ENCODE measurements at regions not wholly inside any gene's neighbourhood (a gene's known extent, or its start where the extent isn't known, plus 50 kb on each side); places are given as distances from the start of the nearest gene placed in this dataset.

DNA sequence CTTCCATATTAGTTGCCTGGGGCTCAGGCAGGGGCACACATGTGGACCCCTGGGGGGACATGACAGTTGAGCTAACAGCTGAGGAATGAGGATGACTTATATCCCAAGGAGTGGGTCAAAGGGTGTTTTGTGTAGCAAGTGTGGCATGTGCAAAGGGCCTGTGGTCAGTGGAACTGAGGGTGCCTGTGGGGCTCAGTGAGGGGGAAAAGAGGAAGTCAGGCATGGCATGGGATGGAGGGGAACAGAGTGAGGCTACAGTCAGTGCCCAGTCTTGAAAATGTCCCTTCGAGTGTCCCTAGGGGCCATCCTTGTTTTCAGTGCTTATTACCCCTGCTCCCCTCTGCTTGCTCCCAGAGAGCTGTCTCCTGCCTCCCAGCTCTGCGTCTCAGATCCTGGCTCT is 64.3 kb upstream of the CD99 start:
- Histone ChIP-seq H3K9me3 (ENCODE audit: control extremely low read depth in 1 of 3, control insufficient read depth in 2 of 3, insufficient read depth in 1 of 3, low read length in 2 of 3) (peaks cover 9 to 32% (median 15%) of the 10 kb centered on the region in 3 donors), H2AFZ (ENCODE audit: insufficient read depth, low read depth, low read length, poor library complexity, severe bottlenecking) (no peak overlapping the region)

GRCh38 chrX:2620576-2620975 is 70.5 kb upstream of the CD99 start:
- Histone ChIP-seq H3K27ac (ENCODE audit: low read length in 2 of 2) (no peak overlapping the region), H3K79me2 (ENCODE audit: control insufficient read depth, insufficient read depth, low read length) (no peaks in the 10 kb centered on the region), H3K36me3 (replicated peaks in 1 of 2; ENCODE audit: control extremely low read depth in 1 of 2, control insufficient read depth in 1 of 2, extremely low read depth in 1 of 2, insufficient read depth in 2 of 2, low read length in 1 of 2) (peaks cover 9 to 39% of the 10 kb centered on the region in 2 experiments), H4K20me1 (ENCODE audit: control insufficient read depth, insufficient read depth, low read length, poor library complexity, severe bottlenecking) (no peaks in the 10 kb centered on the region), H3K4me1 (ENCODE audit: control insufficient read depth in 2 of 2, insufficient read depth in 2 of 2, low read length in 2 of 2) (peaks cover 0 to 2% of the 10 kb centered on the region in 2 donors), H3K9ac (ENCODE audit: low read length) (no peak overlapping the region), H3K27me3 (replicated peaks in 1 of 4; ENCODE audit: control extremely low read depth in 1 of 4, control insufficient read depth in 3 of 4, insufficient read depth in 4 of 4, low read length in 3 of 4) (no peaks in the 10 kb centered on the region), H3K9me3 (ENCODE audit: control extremely low read depth in 1 of 3, control insufficient read depth in 2 of 3, insufficient read depth in 1 of 3, low read length in 2 of 3) (no peaks in the 10 kb centered on the region), H2AFZ (ENCODE audit: insufficient read depth, low read depth, low read length, poor library complexity, severe bottlenecking) (no peak overlapping the region), H3K4me2 (replicated peaks; ENCODE audit: low read depth, low read length, poor library complexity, severe bottlenecking) (no peak overlapping the region), H3K4me3 (ENCODE audit: control extremely low read depth in 1 of 5, extremely low read depth in 1 of 5, insufficient read depth in 1 of 5, low read depth in 2 of 5, low read length in 4 of 5) (no peak overlapping the region)
- DNase-seq = no peak
- CTCF ChIA-PET = no interaction called here
- no peak for ATAC-seq (ENCODE audit: low read depth)
- Mint-ChIP-seq H3K27me3 (no peaks in the 10 kb centered on the region), H3K27ac (no peak overlapping the region), H3K4me1 (peaks cover 7% of the 10 kb centered on the region), H3K9me3 (ENCODE audit: insufficient read depth) (no peaks in the 10 kb centered on the region), H3K4me3 (no peak overlapping the region)
- no CpG with 5 or more reads among the region's 3 CpGs for WGBS (ENCODE audit: insufficient coverage)
- TF ChIP-seq, protein P1, sequence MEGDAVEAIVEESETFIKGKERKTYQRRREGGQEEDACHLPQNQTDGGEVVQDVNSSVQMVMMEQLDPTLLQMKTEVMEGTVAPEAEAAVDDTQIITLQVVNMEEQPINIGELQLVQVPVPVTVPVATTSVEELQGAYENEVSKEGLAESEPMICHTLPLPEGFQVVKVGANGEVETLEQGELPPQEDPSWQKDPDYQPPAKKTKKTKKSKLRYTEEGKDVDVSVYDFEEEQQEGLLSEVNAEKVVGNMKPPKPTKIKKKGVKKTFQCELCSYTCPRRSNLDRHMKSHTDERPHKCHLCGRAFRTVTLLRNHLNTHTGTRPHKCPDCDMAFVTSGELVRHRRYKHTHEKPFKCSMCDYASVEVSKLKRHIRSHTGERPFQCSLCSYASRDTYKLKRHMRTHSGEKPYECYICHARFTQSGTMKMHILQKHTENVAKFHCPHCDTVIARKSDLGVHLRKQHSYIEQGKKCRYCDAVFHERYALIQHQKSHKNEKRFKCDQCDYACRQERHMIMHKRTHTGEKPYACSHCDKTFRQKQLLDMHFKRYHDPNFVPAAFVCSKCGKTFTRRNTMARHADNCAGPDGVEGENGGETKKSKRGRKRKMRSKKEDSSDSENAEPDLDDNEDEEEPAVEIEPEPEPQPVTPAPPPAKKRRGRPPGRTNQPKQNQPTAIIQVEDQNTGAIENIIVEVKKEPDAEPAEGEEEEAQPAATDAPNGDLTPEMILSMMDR (IDR thresholded peaks at IDR 0.05) = no peak
- no peak for TF ChIP-seq EZH2 (IDR thresholded peaks at IDR 0.05; ENCODE audit: borderline replicate concordance, insufficient read depth, low read depth, low read length, poor library complexity, severe bottlenecking)
- intact Hi-C loops (cut with micrococcal nuclease) = loop anchor here (10.0 kb wide), 1 partner anchor 1376 kb away; no protein-coding TSS in a partner anchor
- POLR2A ChIA-PET = no interaction called here

More for the DNA sequence above, 64.3 kb upstream of the CD99 start:
- Histone ChIP-seq H3K27me3 (replicated peaks in 1 of 4; ENCODE audit: control extremely low read depth in 1 of 4, control insufficient read depth in 3 of 4, insufficient read depth in 4 of 4, low read length in 3 of 4) (no peaks in the 10 kb centered on the region), H3K36me3 (replicated peaks in 1 of 2; ENCODE audit: control extremely low read depth in 1 of 2, control insufficient read depth in 1 of 2, extremely low read depth in 1 of 2, insufficient read depth in 2 of 2, low read length in 1 of 2) (peaks cover 12 to 21% of the 10 kb centered on the region in 2 experiments), H3K27ac (ENCODE audit: low read length in 2 of 2) (no peak overlapping the region), H3K4me3 (ENCODE audit: control extremely low read depth in 1 of 5, extremely low read depth in 1 of 5, insufficient read depth in 1 of 5, low read depth in 2 of 5, low read length in 4 of 5) (no peak overlapping the region), H4K20me1 (ENCODE audit: control insufficient read depth, insufficient read depth, low read length, poor library complexity, severe bottlenecking) (no peaks in the 10 kb centered on the region), H3K79me2 (ENCODE audit: control insufficient read depth, insufficient read depth, low read length) (no peaks in the 10 kb centered on the region), H3K9ac (ENCODE audit: low read length) (no peak overlapping the region), H3K4me2 (replicated peaks; ENCODE audit: low read depth, low read length, poor library complexity, severe bottlenecking) (no peak overlapping the region), H3K4me1 (ENCODE audit: control insufficient read depth in 2 of 2, insufficient read depth in 2 of 2, low read length in 2 of 2) (peaks cover 14 to 26% of the 10 kb centered on the region in 2 donors)
- H3K9me3 Mint-ChIP-seq (ENCODE audit: insufficient read depth) = peaks cover 23% of the 10 kb centered on the region
- CTCF ChIA-PET = no interaction called here
- WGBS (ENCODE audit: insufficient coverage) = 100% methylated on average over 2 of the region's 2 CpGs
- intact Hi-C loops (cut with micrococcal nuclease) = loop anchor here (1.0 to 10.0 kb wide), 4 partner anchors 17 to 1382 kb away; no protein-coding TSS in a partner anchor
- no peak for TF ChIP-seq EZH2 (IDR thresholded peaks at IDR 0.05; ENCODE audit: borderline replicate concordance, insufficient read depth, low read depth, low read length, poor library complexity, severe bottlenecking)
- TF ChIP-seq, protein P1 (IDR thresholded peaks at IDR 0.05) = no peak
- ATAC-seq (ENCODE audit: low read depth) = no peak
- no peak for DNase-seq
- H3K4me3 Mint-ChIP-seq = no peak overlapping the region
- H3K27ac Mint-ChIP-seq = peak overlapping the region; percentile 48
- POLR2A ChIA-PET = no interaction called here
- H3K4me1 Mint-ChIP-seq = peaks cover 38% of the 10 kb centered on the region
- no peaks in the 10 kb centered on the region for H3K27me3 Mint-ChIP-seq
